ENCODE measurements at regions not wholly inside any gene's neighbourhood (a gene's known extent, or its start where the extent isn't known, plus 50 kb on each side); places are given as distances from the start of the nearest gene placed in this dataset.
A peak's percentile ranks its signal among the peaks of the same experiment; 100 is the strongest.
"Not testable (repeated sequence)": the region's sequence is repeated elsewhere in the genome, so short reads cannot be mapped to it uniquely, and the experiment has no call there.

DNA sequence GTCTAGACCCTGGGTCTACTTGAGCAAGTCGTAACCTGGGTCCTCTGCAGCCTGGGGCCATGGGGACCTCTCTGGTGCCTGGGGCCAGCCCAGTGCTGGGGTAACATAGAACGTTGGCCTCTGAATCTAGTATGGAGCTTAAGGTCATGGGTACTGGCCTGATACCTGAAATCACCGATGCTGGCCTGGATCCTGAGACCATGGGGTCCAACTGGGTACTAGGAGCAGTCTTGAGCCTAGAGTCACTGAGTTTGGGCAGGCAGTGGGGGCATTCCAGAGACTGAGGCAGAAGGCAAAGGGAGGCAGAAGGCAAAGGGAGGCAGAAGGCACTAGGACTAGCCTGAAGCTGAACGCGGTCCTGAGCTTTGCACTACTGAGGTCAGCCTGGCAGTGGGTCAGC is 1121.1 kb upstream of the PRR20A start:
- no peak for DNase-seq

DNA sequence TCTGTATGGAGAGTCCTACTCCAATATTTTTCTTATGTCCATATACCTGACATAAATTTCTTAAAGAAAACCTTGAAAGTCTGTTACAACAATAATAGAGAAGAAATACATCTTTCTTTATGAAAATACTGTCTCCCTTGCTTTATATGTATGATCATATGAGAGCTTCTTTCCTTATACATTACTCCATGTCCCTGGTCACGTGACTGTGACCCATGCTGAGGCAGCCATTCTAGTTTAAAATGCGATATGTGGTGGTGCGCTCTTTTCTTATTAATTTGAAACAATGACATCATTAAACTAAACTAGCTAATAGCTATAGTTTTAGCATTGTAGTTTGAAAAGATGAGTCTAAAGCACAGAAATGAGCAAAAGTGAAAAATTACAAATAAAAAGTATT is 1120.3 kb upstream of the PRR20A start:
- no peak for DNase-seq

- DNase-seq: no peak
Observed at GRCh38 chr13:56039992-56040391, 1100.7 kb upstream of the PRR20A start.

- DNase-seq: no peak
Observed at GRCh38 chr13:56066321-56066720, 1074.4 kb upstream of the PRR20A start.

- no peak for DNase-seq
Observed at GRCh38 chr13:56102641-56103040, 1038.1 kb upstream of the PRR20A start.

GRCh38 chr13:56110751-56111150 is 1030.0 kb upstream of the PRR20A start:
- no peak for DNase-seq

GRCh38 chr13:56134524-56134923 is 1006.2 kb upstream of the PRR20A start:
- no peak for DNase-seq

GRCh38 chr13:56166864-56167263 is 973.9 kb upstream of the PRR20A start:
- DNase-seq: no peak

DNA sequence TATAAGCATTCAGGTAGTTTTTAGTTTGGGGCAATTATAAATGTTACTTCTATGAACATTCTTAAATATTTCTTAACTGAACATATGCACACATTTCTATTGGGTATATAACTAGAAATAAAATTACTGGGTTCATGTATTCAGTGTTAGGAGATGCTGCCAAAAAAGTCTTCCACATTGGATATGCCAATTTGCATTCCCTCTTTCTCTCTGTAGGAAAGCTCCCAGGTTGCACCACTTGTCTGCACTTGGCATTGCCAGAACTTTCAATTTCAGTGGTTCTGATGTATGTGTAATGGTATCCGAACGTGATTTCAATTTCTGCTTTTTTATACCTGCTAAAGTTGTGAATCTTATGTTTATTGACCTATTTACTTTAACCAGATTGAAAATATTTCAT is 972.1 kb upstream of the PRR20A start:
- no peak for DNase-seq

DNA sequence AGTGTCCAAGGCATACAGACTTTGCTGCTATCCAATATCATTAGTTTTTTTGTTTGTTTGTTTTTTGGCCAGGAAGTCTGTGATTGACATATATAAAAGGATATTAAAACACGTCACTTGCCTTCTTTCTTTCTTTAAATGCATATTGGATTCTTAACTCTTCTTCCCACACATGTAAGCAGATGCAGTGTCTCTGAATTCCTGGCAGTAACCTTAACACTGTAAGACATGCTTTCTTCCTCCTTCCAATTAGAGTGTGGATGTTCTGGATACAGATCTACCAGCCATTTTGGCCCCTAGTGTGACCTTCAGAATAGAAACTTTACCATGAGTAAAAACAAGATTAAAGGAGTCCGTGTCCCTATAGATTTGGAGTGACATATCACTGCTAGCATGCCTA is 967.4 kb upstream of the PRR20A start:
- no peak for DNase-seq

DNA sequence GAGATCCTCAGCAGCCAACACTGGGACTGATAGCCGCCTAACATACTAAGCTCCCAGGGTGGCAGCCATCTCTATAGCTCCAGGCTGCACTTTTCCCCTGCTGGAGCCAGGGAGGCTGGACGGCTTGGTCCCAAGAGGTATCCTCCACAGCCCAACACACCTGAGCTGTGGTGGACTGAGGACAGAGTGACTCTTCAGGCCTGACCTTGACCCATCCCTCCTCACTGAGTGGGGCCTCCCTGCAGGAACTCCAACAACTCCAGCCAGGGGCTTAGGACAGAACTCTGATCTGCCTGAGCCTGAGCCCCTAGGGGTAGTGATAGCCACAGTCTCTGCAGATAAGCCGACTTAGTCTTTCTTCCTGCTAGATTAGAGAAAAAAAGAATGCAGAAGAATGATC is 958.1 kb upstream of the PRR20A start:
- no peak for DNase-seq

- no peak for DNase-seq
Observed at GRCh38 chr13:56187331-56187730, 953.4 kb upstream of the PRR20A start.

GRCh38 chr13:56188582-56188981 is 952.1 kb upstream of the PRR20A start:
- not testable (repeated sequence) for DNase-seq

GRCh38 chr13:56189439-56189838 is 951.3 kb upstream of the PRR20A start:
- no peak for DNase-seq

- DNase-seq: no peak
Observed at GRCh38 chr13:56189978-56190377, 950.7 kb upstream of the PRR20A start.

- no peak for DNase-seq
Observed at GRCh38 chr13:56198350-56198749, 942.4 kb upstream of the PRR20A start.

GRCh38 chr13:56201834-56202233 is 938.9 kb upstream of the PRR20A start:
- no peak for DNase-seq

DNA sequence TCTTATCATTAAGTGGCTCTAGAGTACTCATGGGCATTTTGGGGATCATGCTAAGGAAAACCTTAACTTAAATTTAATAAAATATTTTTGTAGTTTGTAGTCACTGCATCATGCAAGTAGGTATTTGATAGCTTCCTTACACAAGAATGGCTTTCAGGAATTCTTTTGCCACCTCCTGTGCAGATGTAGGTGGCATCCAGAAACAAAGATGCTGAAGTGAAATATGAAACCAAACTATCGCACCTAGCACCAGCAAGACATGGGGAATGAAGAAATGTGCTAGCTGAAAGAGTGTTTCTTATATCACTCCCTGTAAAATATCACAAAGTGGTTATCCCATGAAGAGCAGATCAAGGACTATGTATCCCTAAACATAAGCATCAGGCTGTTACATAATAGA is 924.5 kb upstream of the PRR20A start:
- no peak for DNase-seq

- no peak for DNase-seq
Observed at GRCh38 chr13:56247692-56248091, 893.0 kb upstream of the PRR20A start.

- no peak for DNase-seq
Observed at GRCh38 chr13:56271686-56272085, 869.0 kb upstream of the PRR20A start.

- DNase-seq: no peak
Observed at GRCh38 chr13:56283262-56283828, 857.4 kb upstream of the PRR20A start.

GRCh38 chr13:56299650-56300049 is 841.1 kb upstream of the PRR20A start:
- no peak for DNase-seq

DNA sequence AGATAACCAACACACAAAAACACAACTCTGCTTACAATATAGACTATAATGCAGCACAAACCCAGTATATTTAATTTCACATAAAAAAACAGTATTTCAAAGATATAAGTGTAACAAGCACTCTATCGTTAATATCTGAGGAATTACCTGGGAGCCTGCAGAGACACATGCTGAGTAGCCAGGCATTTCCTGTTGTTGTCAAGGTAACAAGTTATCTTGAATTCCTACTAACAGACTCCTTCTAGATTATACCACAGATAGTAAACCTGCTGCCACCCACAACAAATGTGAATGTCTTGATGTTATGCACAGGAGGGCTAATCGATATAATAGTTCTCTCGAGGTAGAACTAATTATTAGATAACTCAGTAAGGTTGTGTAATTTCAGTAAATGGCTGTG is 826.0 kb upstream of the PRR20A start:
- DNase-seq: no peak

DNA sequence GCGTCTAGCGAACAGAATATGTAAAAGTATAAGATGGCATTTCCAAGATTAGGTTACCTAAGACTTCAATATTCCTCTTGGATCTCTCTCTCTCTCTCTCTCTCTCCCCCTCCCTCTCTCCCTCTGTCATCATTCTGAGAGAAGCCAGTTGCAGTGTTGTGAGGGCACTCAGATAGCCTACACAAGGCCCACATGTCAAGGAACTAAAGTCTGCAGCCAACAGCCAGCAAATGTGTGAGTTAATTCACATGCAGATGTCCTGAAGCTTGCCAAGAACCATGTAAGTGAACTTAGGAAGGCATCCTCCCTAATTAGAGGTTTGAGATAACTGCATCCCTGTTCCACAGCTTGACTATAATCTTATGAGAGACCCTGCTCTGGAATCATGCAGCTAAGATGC is 822.9 kb upstream of the PRR20A start:
- DNase-seq: no peak

DNA sequence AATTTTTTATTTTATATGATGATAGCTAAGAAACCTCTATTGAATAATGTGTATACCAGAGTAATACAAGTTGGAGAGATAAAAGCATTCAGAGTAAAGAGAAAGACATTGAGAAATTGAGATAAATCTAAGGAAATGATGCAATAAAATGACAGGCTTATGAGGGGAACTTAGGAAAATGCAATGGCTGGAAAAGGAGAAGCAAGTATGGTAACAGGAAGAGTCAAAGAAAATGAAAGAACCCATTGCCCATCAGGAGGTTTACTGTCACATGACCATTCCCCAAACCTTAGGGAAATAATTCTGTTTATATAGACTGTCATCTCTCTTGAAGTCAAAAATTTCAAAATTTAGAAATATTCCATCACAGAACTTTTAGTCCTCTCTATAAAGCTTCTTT is 808.0 kb upstream of the PRR20A start:
- DNase-seq: peak; percentile 7

DNA sequence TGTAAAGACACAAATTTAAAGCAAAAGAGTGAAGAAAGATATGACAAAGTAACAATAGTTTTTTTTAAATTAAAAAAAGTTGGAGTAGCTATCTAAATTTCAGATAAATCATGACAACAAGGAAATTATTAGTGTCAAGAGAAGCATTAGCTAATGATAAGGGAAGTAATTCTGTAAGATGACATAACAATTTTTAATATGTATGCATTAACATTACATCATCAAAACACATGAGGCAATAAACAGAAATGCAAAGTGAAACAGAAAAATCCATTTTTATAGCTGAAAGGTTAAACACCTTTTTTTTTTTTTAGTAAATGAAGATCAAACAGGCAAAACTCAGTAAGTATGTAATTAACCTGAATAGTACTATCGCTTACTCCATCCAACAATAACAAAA is 804.9 kb upstream of the PRR20A start:
- no peak for DNase-seq
